K562 (cell line): ENCODE measurements at regions not wholly inside any gene's neighbourhood (a gene's known extent, or its start where the extent isn't known, plus 50 kb on each side); places are given as distances from the start of the nearest gene placed in this dataset.

Experiments
- RCOR1 ChIP-seq, 2 experiments: IDR thresholded peaks; 2 replicates each; pipeline ENCODE4 v1.6.1; 2012; ENCODE audit warnings: low read depth in 2 of 2, low read length in 2 of 2, borderline replicate concordance in 1 of 2, improper control_type of control experiment in 1 of 2
- ZBTB1 ChIP-seq: sonication (generic); formaldehyde crosslinking; IDR thresholded peaks from 2 replicates; pipeline ENCODE4 v1.8.1; 2023; ENCODE audit warnings: missing genetic modification reagents, low read depth, mild to moderate bottlenecking, borderline replicate concordance
- TF ChIP-seq, protein P1 (sequence below): fragments of 200-600 bp; sonication (generic); IDR thresholded peaks from one replicate; pipeline ENCODE4 v1.6.1; 2012; ENCODE audit warnings: mild to moderate bottlenecking, low read depth, low read length, inconsistent platforms
- TF ChIP-seq, protein P2 (sequence below): fragments of 450-650 bp; IDR thresholded peaks from 2 replicates; pipeline ENCODE4 v1.6.1; 2016
- TF ChIP-seq, protein P3 (sequence below), 2 experiments: IDR thresholded peaks in 1 of 2; conservative IDR thresholded peaks in 1 of 2; 2 replicates each; pipeline ENCODE4 v1.6.1; 2016; ENCODE audit warnings: low read depth in 2 of 2, mild to moderate bottlenecking in 1 of 2, missing compliant biosample characterization in 1 of 2, missing genetic modification characterization in 1 of 2, moderate library complexity in 1 of 2

DNA sequence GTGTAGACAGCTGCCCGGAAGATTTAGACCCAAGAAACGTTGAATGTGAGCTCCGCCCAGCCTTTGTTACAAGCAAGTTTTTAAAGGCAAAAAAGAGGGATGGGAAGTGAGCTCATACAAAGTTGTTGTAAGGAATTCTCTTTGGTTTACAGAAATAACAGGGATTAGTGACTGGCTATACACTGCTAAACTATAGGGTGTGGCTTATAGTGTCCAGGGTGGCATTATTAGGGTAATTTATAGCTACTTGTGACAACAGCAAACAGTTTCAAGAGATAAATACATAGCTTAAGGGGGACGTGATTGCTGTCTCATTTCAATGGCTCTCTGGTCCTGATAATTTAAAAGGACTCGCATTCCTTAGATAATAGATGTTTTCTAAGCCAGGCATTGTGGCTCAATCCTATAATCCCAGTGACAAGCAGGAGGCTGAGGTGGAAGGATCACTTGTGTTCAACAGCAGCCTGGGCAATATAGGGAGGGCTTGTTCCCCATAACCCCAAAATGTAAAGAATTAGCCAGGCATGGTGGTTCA is 66.5 kb upstream of the TGIF1 start (continued):
- TF ChIP-seq, protein P1, sequence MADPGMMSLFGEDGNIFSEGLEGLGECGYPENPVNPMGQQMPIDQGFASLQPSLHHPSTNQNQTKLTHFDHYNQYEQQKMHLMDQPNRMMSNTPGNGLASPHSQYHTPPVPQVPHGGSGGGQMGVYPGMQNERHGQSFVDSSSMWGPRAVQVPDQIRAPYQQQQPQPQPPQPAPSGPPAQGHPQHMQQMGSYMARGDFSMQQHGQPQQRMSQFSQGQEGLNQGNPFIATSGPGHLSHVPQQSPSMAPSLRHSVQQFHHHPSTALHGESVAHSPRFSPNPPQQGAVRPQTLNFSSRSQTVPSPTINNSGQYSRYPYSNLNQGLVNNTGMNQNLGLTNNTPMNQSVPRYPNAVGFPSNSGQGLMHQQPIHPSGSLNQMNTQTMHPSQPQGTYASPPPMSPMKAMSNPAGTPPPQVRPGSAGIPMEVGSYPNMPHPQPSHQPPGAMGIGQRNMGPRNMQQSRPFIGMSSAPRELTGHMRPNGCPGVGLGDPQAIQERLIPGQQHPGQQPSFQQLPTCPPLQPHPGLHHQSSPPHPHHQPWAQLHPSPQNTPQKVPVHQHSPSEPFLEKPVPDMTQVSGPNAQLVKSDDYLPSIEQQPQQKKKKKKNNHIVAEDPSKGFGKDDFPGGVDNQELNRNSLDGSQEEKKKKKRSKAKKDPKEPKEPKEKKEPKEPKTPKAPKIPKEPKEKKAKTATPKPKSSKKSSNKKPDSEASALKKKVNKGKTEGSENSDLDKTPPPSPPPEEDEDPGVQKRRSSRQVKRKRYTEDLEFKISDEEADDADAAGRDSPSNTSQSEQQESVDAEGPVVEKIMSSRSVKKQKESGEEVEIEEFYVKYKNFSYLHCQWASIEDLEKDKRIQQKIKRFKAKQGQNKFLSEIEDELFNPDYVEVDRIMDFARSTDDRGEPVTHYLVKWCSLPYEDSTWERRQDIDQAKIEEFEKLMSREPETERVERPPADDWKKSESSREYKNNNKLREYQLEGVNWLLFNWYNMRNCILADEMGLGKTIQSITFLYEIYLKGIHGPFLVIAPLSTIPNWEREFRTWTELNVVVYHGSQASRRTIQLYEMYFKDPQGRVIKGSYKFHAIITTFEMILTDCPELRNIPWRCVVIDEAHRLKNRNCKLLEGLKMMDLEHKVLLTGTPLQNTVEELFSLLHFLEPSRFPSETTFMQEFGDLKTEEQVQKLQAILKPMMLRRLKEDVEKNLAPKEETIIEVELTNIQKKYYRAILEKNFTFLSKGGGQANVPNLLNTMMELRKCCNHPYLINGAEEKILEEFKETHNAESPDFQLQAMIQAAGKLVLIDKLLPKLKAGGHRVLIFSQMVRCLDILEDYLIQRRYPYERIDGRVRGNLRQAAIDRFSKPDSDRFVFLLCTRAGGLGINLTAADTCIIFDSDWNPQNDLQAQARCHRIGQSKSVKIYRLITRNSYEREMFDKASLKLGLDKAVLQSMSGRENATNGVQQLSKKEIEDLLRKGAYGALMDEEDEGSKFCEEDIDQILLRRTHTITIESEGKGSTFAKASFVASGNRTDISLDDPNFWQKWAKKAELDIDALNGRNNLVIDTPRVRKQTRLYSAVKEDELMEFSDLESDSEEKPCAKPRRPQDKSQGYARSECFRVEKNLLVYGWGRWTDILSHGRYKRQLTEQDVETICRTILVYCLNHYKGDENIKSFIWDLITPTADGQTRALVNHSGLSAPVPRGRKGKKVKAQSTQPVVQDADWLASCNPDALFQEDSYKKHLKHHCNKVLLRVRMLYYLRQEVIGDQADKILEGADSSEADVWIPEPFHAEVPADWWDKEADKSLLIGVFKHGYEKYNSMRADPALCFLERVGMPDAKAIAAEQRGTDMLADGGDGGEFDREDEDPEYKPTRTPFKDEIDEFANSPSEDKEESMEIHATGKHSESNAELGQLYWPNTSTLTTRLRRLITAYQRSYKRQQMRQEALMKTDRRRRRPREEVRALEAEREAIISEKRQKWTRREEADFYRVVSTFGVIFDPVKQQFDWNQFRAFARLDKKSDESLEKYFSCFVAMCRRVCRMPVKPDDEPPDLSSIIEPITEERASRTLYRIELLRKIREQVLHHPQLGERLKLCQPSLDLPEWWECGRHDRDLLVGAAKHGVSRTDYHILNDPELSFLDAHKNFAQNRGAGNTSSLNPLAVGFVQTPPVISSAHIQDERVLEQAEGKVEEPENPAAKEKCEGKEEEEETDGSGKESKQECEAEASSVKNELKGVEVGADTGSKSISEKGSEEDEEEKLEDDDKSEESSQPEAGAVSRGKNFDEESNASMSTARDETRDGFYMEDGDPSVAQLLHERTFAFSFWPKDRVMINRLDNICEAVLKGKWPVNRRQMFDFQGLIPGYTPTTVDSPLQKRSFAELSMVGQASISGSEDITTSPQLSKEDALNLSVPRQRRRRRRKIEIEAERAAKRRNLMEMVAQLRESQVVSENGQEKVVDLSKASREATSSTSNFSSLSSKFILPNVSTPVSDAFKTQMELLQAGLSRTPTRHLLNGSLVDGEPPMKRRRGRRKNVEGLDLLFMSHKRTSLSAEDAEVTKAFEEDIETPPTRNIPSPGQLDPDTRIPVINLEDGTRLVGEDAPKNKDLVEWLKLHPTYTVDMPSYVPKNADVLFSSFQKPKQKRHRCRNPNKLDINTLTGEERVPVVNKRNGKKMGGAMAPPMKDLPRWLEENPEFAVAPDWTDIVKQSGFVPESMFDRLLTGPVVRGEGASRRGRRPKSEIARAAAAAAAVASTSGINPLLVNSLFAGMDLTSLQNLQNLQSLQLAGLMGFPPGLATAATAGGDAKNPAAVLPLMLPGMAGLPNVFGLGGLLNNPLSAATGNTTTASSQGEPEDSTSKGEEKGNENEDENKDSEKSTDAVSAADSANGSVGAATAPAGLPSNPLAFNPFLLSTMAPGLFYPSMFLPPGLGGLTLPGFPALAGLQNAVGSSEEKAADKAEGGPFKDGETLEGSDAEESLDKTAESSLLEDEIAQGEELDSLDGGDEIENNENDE, result no peak
- TF ChIP-seq, protein P2, sequence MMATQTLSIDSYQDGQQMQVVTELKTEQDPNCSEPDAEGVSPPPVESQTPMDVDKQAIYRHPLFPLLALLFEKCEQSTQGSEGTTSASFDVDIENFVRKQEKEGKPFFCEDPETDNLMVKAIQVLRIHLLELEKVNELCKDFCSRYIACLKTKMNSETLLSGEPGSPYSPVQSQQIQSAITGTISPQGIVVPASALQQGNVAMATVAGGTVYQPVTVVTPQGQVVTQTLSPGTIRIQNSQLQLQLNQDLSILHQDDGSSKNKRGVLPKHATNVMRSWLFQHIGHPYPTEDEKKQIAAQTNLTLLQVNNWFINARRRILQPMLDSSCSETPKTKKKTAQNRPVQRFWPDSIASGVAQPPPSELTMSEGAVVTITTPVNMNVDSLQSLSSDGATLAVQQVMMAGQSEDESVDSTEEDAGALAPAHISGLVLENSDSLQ, result peak; percentile 36; the same call in 1 of the 2 replicates
- TF ChIP-seq ZBTB1 (CRISPR knock-in tag), result no peak
- TF ChIP-seq RCOR1 (IDR thresholded peaks at IDR 0.05; ENCODE audit: borderline replicate concordance in 1 of 2, low read depth in 2 of 2, low read length in 2 of 2), result peak in 1 of 2 experiments; percentile 39; a peak in 1 of 4 replicates
- TF ChIP-seq, protein P3, sequence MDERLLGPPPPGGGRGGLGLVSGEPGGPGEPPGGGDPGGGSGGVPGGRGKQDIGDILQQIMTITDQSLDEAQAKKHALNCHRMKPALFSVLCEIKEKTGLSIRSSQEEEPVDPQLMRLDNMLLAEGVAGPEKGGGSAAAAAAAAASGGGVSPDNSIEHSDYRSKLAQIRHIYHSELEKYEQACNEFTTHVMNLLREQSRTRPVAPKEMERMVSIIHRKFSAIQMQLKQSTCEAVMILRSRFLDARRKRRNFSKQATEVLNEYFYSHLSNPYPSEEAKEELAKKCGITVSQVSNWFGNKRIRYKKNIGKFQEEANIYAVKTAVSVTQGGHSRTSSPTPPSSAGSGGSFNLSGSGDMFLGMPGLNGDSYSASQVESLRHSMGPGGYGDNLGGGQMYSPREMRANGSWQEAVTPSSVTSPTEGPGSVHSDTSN (CRISPR knock-in tag; IDR thresholded peaks at IDR 0.05; ENCODE audit: low read depth), result no peak
- TF ChIP-seq, protein P3 (tag; conservative IDR thresholded peaks at IDR 0.05; ENCODE audit: low read depth), result peak; percentile 65
